ENCODE measurements at regions not wholly inside any gene's neighbourhood (a gene's known extent, or its start where the extent isn't known, plus 50 kb on each side); places are given as distances from the start of the nearest gene placed in this dataset.
"Not testable (repeated sequence)": the region's sequence is repeated elsewhere in the genome, so short reads cannot be mapped to it uniquely, and the experiment has no call there.

DNA sequence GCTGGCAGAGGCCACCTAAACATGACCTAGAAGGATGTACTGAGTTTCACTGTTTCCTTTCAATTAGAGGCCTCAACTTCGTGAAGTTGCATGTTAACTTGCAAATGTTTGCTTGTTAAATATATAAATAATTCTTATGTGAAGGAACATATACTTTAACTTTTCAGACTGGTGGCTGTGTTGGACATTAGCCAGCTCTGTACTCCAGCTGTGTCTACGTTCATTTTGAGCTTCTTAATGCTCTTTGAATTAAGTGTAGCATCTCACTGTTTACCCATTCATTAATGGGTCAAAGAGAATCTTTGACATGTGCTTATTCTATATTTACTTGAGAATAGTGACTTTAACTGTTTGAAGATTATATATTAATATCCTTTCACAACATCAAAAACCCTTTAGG is 823.2 kb upstream of the ID2 start:
- no peaks in the 10 kb centered on the region for H3K36me3 ChIP-seq (ENCODE audit: control insufficient read depth, insufficient read depth, low read length)
- DNase-seq: no peak
- WGBS (ENCODE audit: insufficient coverage): no CpG with 5 or more reads among the region's 2 CpGs
- no peaks in the 10 kb centered on the region for H3K9me3 ChIP-seq (replicated peaks; ENCODE audit: control insufficient read depth, low read depth, low read length)
- no peak overlapping the region for H3K4me3 ChIP-seq (ENCODE audit: low read length)
- no peaks in the 10 kb centered on the region for H3K27me3 ChIP-seq (ENCODE audit: control insufficient read depth, insufficient read depth, low read length)
- no peak overlapping the region for H3K27ac ChIP-seq (ENCODE audit: low read length)
- H3K4me1 ChIP-seq (ENCODE audit: control insufficient read depth, insufficient read depth, low read length): no peaks in the 10 kb centered on the region

DNA sequence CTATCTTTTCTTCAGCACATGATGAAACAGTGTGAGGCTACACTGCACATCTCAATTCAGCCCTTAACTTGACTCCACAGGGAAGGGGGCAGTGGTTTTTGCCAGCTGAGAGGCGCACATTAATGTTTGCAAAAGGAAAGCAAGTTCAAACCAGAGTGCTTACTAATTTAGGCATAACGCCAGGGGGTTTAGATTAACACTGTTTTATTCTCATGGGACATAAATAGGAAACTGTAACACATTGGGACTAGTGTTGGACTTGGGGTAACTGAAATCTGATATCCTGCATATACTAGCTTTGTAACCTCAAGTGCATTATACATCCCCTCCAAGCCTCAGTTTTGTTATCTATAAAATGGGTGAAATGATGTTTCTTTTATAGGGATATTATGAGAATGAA is 821.2 kb upstream of the ID2 start:
- no peaks in the 10 kb centered on the region for H3K4me1 ChIP-seq (ENCODE audit: control insufficient read depth, insufficient read depth, low read length)
- no peak overlapping the region for H3K4me3 ChIP-seq (ENCODE audit: low read length)
- H3K36me3 ChIP-seq (ENCODE audit: control insufficient read depth, insufficient read depth, low read length): no peaks in the 10 kb centered on the region
- no CpG with 5 or more reads among the region's 2 CpGs for WGBS (ENCODE audit: insufficient coverage)
- H3K9me3 ChIP-seq (replicated peaks; ENCODE audit: control insufficient read depth, low read depth, low read length): no peaks in the 10 kb centered on the region
- no peak for DNase-seq
- H3K27me3 ChIP-seq (ENCODE audit: control insufficient read depth, insufficient read depth, low read length): no peaks in the 10 kb centered on the region
- no peak overlapping the region for H3K27ac ChIP-seq (ENCODE audit: low read length)

DNA sequence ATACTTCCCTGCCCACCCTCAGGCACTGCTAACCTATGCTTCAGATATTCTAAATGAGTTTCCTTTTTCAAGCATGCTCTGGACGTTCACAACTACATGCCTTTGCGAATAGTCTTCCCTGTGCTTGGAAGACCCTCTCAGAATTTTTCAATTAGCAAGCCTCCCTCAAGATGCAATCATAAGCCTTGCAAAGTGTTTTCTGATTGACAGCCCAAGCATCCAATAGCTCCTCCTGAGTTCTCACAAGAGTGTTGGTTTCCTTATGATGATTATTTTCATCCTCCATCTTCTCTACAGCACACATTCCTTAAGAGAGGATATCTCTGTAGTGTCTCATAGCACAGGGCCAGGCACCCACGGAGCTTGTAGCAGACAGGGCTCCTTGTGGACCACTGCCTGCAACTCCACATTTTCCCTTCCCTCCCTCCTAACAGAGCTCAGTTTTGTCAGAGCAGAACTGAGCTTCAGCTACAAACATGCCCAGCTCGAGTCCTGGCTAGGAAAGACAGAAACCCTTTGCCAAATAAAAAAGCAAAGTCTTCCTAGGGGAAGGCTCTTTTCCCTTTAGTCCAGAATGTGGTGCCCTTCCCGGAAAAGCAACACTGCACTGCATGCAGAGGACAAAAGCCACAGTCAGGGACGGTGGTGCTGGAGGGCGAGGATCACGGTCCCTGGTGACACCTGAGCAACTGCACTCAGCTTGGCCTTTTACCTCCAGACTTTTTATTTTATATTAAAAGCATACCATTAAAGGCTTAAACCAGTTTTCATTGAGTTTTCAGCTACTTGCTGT is 819.8 kb upstream of the ID2 start:
- Histone ChIP-seq H3K36me3 (ENCODE audit: control insufficient read depth, insufficient read depth, low read length) (no peaks in the 10 kb centered on the region), H3K9me3 (replicated peaks; ENCODE audit: control insufficient read depth, low read depth, low read length) (no peaks in the 10 kb centered on the region), H3K27me3 (ENCODE audit: control insufficient read depth, insufficient read depth, low read length) (no peaks in the 10 kb centered on the region), H3K27ac (ENCODE audit: low read length) (no peak overlapping the region), H3K4me3 (ENCODE audit: low read length) (no peak overlapping the region), H3K4me1 (ENCODE audit: control insufficient read depth, insufficient read depth, low read length) (no peaks in the 10 kb centered on the region)
- 79% methylated on average over 4 of the region's 8 CpGs for WGBS (ENCODE audit: insufficient coverage)
- DNase-seq: no peak

DNA sequence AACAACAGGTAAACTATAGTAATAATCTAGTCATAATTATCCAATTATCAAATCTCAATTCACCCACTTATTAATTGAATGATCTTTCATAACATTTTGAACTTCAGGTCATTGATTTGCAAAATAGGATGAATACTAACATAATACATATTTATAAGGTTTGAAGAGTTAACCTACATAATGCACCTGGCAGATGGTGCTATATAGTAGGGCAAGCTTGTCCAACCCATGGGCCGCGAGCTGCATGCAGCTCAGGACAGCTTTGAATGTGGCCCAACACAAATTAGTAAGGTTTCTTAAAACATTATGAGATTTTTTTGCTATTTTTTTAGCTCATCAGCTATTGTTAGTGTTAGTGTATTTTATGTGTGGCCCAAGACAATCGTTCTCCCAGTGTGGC is 815.8 kb upstream of the ID2 start:
- H3K4me3 ChIP-seq (ENCODE audit: low read length): no peak overlapping the region
- WGBS (ENCODE audit: insufficient coverage): no CpG with 5 or more reads among the region's 3 CpGs
- H3K4me1 ChIP-seq (ENCODE audit: control insufficient read depth, insufficient read depth, low read length): no peaks in the 10 kb centered on the region
- DNase-seq: no peak
- no peaks in the 10 kb centered on the region for H3K9me3 ChIP-seq (replicated peaks; ENCODE audit: control insufficient read depth, low read depth, low read length)
- no peaks in the 10 kb centered on the region for H3K27me3 ChIP-seq (ENCODE audit: control insufficient read depth, insufficient read depth, low read length)
- no peak overlapping the region for H3K27ac ChIP-seq (ENCODE audit: low read length)
- H3K36me3 ChIP-seq (ENCODE audit: control insufficient read depth, insufficient read depth, low read length): no peaks in the 10 kb centered on the region

DNA sequence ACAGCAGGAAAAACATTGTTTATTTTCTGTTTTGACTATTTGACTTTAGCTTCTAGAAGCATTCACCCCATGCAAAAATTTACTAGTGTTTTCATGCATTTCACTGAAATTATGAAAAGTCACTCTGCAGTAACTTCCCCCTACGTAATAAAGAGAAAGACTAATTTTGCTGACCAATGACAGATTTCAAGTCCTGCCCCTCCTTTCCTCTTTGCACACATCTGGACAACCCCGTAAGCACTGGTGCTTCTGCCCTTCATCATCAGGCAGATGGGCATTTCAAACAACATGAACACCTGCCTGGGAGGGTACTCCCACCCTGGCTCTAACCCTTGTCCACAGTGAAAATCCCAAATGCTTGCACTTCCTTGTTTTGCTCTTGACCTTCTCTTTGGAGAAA is 815.0 kb upstream of the ID2 start:
- no peaks in the 10 kb centered on the region for H3K27me3 ChIP-seq (ENCODE audit: control insufficient read depth, insufficient read depth, low read length)
- no peaks in the 10 kb centered on the region for H3K36me3 ChIP-seq (ENCODE audit: control insufficient read depth, insufficient read depth, low read length)
- DNase-seq: no peak
- WGBS (ENCODE audit: insufficient coverage): 73% methylated on average over 1 of the region's 2 CpGs
- no peaks in the 10 kb centered on the region for H3K9me3 ChIP-seq (replicated peaks; ENCODE audit: control insufficient read depth, low read depth, low read length)
- no peak overlapping the region for H3K4me3 ChIP-seq (ENCODE audit: low read length)
- no peaks in the 10 kb centered on the region for H3K4me1 ChIP-seq (ENCODE audit: control insufficient read depth, insufficient read depth, low read length)
- H3K27ac ChIP-seq (ENCODE audit: low read length): no peak overlapping the region

DNA sequence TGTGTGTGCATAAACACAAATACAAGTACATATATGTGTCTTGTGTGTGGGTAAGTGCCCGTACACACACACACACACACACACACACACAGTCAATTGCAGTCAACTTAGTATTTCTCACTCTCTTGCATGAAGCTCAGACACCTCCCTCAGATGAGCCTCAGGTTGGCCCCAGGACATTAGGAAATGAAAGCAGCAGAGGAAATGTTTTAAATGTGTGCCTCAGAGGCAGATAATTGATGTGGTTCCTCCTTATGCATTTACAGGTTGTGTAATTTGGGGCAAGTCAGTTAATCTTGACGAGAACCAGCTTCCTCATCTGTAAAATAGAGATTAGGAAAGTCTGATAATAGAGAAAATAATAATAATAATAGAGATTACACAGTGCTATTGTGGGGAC is 814.0 kb upstream of the ID2 start:
- WGBS (ENCODE audit: insufficient coverage): no CpG with 5 or more reads among the region's 2 CpGs
- Histone ChIP-seq H3K9me3 (replicated peaks; ENCODE audit: control insufficient read depth, low read depth, low read length) (no peaks in the 10 kb centered on the region), H3K4me1 (ENCODE audit: control insufficient read depth, insufficient read depth, low read length) (no peaks in the 10 kb centered on the region), H3K27me3 (ENCODE audit: control insufficient read depth, insufficient read depth, low read length) (no peaks in the 10 kb centered on the region), H3K4me3 (ENCODE audit: low read length) (no peak overlapping the region), H3K27ac (ENCODE audit: low read length) (no peak overlapping the region), H3K36me3 (ENCODE audit: control insufficient read depth, insufficient read depth, low read length) (no peaks in the 10 kb centered on the region)
- DNase-seq: no peak

DNA sequence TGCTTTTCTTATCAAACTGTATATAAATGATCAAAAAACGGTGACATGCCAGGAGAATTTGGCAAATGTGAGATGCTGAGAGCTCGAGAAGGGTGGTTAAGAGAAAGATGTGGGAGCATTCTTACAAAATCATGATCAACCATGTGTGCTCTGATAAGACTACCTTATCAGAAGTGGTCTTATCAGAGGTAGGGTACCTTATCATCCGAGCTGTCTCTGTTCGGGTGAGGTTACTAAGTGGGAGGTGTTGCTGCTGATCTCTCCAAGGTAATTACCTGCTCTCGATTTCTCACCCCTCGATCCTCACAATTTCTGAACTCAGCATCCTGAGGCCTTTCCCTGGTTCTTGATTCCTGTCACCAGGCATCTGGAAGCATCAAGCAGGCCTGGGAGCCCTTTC is 813.0 kb upstream of the ID2 start:
- H3K4me3 ChIP-seq (ENCODE audit: low read length): no peak overlapping the region
- H3K27me3 ChIP-seq (ENCODE audit: control insufficient read depth, insufficient read depth, low read length): no peaks in the 10 kb centered on the region
- no peaks in the 10 kb centered on the region for H3K4me1 ChIP-seq (ENCODE audit: control insufficient read depth, insufficient read depth, low read length)
- DNase-seq: no peak
- H3K9me3 ChIP-seq (replicated peaks; ENCODE audit: control insufficient read depth, low read depth, low read length): no peaks in the 10 kb centered on the region
- no peak overlapping the region for H3K27ac ChIP-seq (ENCODE audit: low read length)
- H3K36me3 ChIP-seq (ENCODE audit: control insufficient read depth, insufficient read depth, low read length): no peaks in the 10 kb centered on the region
- WGBS (ENCODE audit: insufficient coverage): 79% methylated on average over 2 of the region's 6 CpGs

DNA sequence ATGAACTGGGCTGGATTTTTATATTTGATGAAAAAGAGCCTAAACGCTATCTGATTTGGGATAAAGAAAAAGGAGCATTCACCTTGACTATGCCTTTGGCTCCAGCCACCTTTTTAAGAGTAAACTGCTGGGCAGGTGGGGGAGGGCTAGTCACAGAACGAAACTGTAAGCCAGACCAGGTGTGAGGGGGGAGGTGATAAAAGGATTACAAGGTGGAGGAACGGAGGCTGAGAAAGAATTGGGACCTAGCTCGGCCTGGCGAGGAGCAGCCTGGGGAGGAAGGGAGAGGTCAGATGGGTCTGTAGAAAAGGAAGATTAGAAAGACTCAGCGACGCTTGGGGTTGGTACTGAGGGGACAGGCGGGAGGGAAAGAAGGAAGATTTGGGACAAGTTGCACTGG is 805.4 kb upstream of the ID2 start:
- not testable (repeated sequence) for H3K27ac ChIP-seq (ENCODE audit: low read length); DNase-seq; H3K4me1 ChIP-seq (ENCODE audit: control insufficient read depth, insufficient read depth, low read length); H3K36me3 ChIP-seq (ENCODE audit: control insufficient read depth, insufficient read depth, low read length); H3K9me3 ChIP-seq (replicated peaks; ENCODE audit: control insufficient read depth, low read depth, low read length); H3K27me3 ChIP-seq (ENCODE audit: control insufficient read depth, insufficient read depth, low read length); H3K4me3 ChIP-seq (ENCODE audit: low read length)
- WGBS (ENCODE audit: insufficient coverage): 62% methylated on average over 4 of the region's 8 CpGs

DNA sequence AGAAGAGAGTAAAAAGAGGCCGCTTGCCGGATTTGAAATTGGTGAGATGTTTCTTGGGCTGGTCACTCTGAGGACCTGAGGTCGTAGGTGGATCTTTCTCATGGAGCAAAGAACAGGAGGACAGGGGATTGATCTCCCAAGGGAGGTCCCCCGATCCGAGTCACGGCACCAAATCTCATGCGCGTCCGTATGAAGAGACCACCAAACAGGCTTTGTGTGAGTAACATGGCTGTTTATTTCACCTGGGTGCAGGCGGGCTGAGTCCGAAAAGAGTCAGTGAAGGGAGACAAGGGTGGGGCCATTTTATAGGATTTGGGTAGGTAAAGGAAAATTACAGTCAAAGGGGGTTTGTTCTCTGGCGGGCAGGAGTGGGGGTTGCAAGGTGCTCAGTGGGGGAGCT is 803.6 kb upstream of the ID2 start:
- not testable (repeated sequence) for DNase-seq; H3K9me3 ChIP-seq (replicated peaks; ENCODE audit: control insufficient read depth, low read depth, low read length); H3K27me3 ChIP-seq (ENCODE audit: control insufficient read depth, insufficient read depth, low read length); H3K4me3 ChIP-seq (ENCODE audit: low read length); H3K27ac ChIP-seq (ENCODE audit: low read length); H3K4me1 ChIP-seq (ENCODE audit: control insufficient read depth, insufficient read depth, low read length); H3K36me3 ChIP-seq (ENCODE audit: control insufficient read depth, insufficient read depth, low read length)
- WGBS (ENCODE audit: insufficient coverage): 85% methylated on average over 2 of the region's 12 CpGs

DNA sequence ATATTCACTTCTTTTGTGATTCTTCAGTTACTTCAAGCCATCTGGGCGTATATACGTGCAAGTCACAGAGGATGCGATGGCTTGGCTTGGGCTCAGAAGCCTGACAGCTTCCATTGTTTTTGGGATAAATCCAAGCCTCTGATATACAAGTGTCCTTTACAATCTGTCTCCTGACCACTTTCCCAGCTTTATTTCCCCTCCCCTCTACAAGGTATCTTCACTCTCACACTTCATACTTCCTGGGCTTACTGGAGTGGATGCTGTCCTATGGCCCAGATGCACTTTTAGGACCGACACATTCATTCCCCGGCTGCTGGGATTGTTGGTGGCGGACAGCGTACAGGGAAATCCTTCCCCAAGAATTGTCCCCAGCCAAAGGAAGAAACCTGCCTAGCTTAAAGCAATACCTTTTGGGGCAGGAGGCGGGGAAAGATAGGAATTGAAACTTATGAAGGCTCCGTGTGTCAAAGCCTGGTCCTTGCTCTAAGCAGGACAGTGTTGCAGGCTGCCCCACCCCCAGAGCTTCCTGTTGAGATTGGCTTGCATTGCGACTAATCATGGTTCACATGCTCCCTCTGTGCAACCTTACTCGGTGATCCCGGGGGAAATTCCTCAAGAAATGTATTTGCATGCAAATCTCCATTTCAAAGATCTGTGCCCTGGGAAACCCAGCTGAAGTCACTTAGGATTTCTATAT is 802.9 kb upstream of the ID2 start:
- H3K9me3 ChIP-seq (replicated peaks; ENCODE audit: control insufficient read depth, low read depth, low read length): no peaks in the 10 kb centered on the region
- DNase-seq: no peak
- H3K4me3 ChIP-seq (ENCODE audit: low read length): no peak overlapping the region
- H3K27me3 ChIP-seq (ENCODE audit: control insufficient read depth, insufficient read depth, low read length): no peaks in the 10 kb centered on the region
- H3K4me1 ChIP-seq (ENCODE audit: control insufficient read depth, insufficient read depth, low read length): no peaks in the 10 kb centered on the region
- no peaks in the 10 kb centered on the region for H3K36me3 ChIP-seq (ENCODE audit: control insufficient read depth, insufficient read depth, low read length)
- no peak overlapping the region for H3K27ac ChIP-seq (ENCODE audit: low read length)
- WGBS (ENCODE audit: insufficient coverage): 31% methylated on average over 5 of the region's 12 CpGs

Data from muscle of leg (tissue), 3 donors.